Mammary epithelial cell (primary cell): ENCODE measurements at regions not wholly inside any gene's neighbourhood (a gene's known extent, or its start where the extent isn't known, plus 50 kb on each side); places are given as distances from the start of the nearest gene placed in this dataset.

Source experiments
- CTCF ChIP-seq, 2 donors: IDR thresholded peaks in 1 of 2; conservative IDR thresholded peaks in 1 of 2; 2 replicates each; pipeline ENCODE4 v1.5.1; 2011 to 2012; ENCODE audit warnings: inconsistent platforms in 2 of 2, low read length in 2 of 2, mild to moderate bottlenecking in 2 of 2, control low read depth in 1 of 2, low read depth in 1 of 2; ENCODE audit not compliant: insufficient read depth in 1 of 2; ENCODE audit errors: extremely low read depth in 1 of 2
- EZH2 ChIP-seq: IDR thresholded peaks from 2 replicates; pipeline ENCODE4 v1.6.1; 2012; ENCODE audit warnings: low read length, inconsistent platforms, borderline replicate concordance

GRCh38 chr10:77717336-77717735 is 79.7 kb upstream of the KCNMA1 start:
- TF ChIP-seq CTCF (conservative IDR thresholded peaks at IDR 0.05 in 1 of 2, IDR thresholded peaks at IDR 0.05 in 1 of 2; ENCODE audit: extremely low read depth in 1 of 2, insufficient read depth in 1 of 2, low read depth in 1 of 2, low read length in 2 of 2), result no peak
- TF ChIP-seq EZH2, result no peak
